Body of pancreas (tissue), 4 donors: ENCODE measurements at regions not wholly inside any gene's neighbourhood (a gene's known extent, or its start where the extent isn't known, plus 50 kb on each side); places are given as distances from the start of the nearest gene placed in this dataset.

ENCODE experiments used
- POLR2A ChIP-seq, 3 donors: fragments of 450-650 bp; IDR thresholded peaks; one replicate each; pipeline ENCODE4 v1.6.1; 2016; ENCODE audit warnings: antibody characterized with exemption in 3 of 3, mild to moderate bottlenecking in 2 of 3
- TF ChIP-seq, protein P1 (sequence below), 7 experiments: fragments of 450-650 bp in 4 of 7; fragments of 200-600 bp in 3 of 7; sonication (generic) in 3 of 7; IDR thresholded peaks; one replicate each; pipeline ENCODE4 v1.5.1; 2016 to 2019; ENCODE audit warnings: antibody characterized with exemption in 7 of 7

DNA sequence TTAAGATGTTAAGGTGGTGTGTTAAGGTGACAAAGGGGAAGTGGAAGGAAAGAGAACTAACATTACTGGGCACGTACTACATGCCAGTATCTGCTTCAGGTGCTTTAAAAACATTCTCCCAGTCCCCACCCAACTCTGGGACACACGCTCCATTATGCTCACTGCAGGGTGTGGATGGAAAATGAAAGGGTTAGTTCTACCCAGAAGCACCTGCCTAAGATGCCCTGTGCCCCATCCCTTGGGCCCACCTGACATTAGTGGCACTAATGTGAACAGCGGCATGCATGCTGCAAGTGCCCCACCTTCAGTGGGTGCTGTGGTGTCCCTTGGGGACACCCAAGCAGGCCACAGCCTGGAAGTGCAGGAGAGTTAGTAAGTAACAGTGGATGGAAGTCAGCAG is 82.9 kb upstream of the CXADR start:
- TF ChIP-seq, protein P1, sequence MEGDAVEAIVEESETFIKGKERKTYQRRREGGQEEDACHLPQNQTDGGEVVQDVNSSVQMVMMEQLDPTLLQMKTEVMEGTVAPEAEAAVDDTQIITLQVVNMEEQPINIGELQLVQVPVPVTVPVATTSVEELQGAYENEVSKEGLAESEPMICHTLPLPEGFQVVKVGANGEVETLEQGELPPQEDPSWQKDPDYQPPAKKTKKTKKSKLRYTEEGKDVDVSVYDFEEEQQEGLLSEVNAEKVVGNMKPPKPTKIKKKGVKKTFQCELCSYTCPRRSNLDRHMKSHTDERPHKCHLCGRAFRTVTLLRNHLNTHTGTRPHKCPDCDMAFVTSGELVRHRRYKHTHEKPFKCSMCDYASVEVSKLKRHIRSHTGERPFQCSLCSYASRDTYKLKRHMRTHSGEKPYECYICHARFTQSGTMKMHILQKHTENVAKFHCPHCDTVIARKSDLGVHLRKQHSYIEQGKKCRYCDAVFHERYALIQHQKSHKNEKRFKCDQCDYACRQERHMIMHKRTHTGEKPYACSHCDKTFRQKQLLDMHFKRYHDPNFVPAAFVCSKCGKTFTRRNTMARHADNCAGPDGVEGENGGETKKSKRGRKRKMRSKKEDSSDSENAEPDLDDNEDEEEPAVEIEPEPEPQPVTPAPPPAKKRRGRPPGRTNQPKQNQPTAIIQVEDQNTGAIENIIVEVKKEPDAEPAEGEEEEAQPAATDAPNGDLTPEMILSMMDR (IDR thresholded peaks at IDR 0.05): no peak
- no peak for TF ChIP-seq POLR2A (IDR thresholded peaks at IDR 0.05)
